OCI-LY7 (cell line): ENCODE measurements at regions not wholly inside any gene's neighbourhood (a gene's known extent, or its start where the extent isn't known, plus 50 kb on each side); places are given as distances from the start of the nearest gene placed in this dataset.

Experiments used
- CTCF ChIP-seq: fragments of 200-600 bp; sonication (generic); conservative IDR thresholded peaks from 2 replicates; pipeline ENCODE4 v1.5.1; 2014; ENCODE audit warnings: mild to moderate bottlenecking, antibody characterized with exemption, low read length, moderate library complexity, mixed read lengths
- EZH2phosphoT487 ChIP-seq: fragments of 200-600 bp; sonication (generic); IDR thresholded peaks from 2 replicates; pipeline ENCODE4 v1.6.1; 2018; ENCODE audit warnings: low read depth, borderline replicate concordance, mild to moderate bottlenecking, mixed run types, antibody characterized with exemption, low read length, moderate library complexity, mixed read lengths

DNA sequence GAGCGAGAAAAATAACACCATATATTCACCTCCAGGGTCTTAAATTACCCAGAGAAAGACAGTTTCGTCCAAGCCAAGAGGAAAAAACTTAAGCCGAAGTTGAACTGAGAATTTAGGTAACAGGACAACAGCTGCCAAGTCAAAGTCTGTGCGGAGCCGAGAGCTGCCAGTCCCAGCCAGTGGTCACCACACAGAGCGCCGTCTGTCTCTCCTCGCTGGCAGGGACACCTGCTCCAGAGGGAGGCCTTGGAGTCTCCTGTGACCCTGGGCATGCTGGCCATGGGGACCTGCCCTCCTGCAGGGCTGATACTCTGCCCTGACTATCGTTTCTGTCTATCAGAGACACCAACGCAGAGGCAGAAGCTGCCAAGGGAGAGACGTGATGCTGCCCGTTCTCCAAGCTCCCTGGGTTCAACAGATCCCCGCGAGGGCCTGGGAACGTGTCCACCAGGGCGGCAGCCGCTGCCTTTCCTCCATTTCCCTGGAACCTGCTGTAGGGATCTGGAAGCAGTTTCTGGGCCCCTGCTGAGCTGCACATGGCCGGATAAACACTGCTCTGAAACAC is 341.3 kb downstream of the SMOC2 start:
- TF ChIP-seq CTCF (no peak), EZH2phosphoT487 (no peak)
